ENCODE measurements at regions not wholly inside any gene's neighbourhood (a gene's known extent, or its start where the extent isn't known, plus 50 kb on each side); places are given as distances from the start of the nearest gene placed in this dataset.

- Mint-ChIP-seq H3K9me3 (ENCODE audit: unreplicated experiment) (peaks cover 3% of the 10 kb centered on the region), H3K4me3 (ENCODE audit: unreplicated experiment) (no peak overlapping the region), H3K27me3 (ENCODE audit: unreplicated experiment) (no peaks in the 10 kb centered on the region), H3K36me3 (ENCODE audit: unreplicated experiment) (no peaks in the 10 kb centered on the region), H3K4me1 (ENCODE audit: low read depth, unreplicated experiment) (no peaks in the 10 kb centered on the region), H3K27ac (ENCODE audit: unreplicated experiment) (no peak overlapping the region)
- no peak for DNase-seq
- no peak for TF ChIP-seq CTCF (IDR thresholded peaks at IDR 0.05; ENCODE audit: partially characterized antibody, unreplicated experiment)
Observed at GRCh38 chr2:224102991-224103390, 63.9 kb upstream of the SERPINE2 start.

GRCh38 chr2:224101820-224102630 is 62.9 kb upstream of the SERPINE2 start:
- H3K4me1 Mint-ChIP-seq (ENCODE audit: low read depth, unreplicated experiment) = no peaks in the 10 kb centered on the region
- peaks cover 3% of the 10 kb centered on the region for H3K9me3 Mint-ChIP-seq (ENCODE audit: unreplicated experiment)
- no peaks in the 10 kb centered on the region for H3K36me3 Mint-ChIP-seq (ENCODE audit: unreplicated experiment)
- no peak for DNase-seq
- H3K4me3 Mint-ChIP-seq (ENCODE audit: unreplicated experiment) = no peak overlapping the region
- no peaks in the 10 kb centered on the region for H3K27me3 Mint-ChIP-seq (ENCODE audit: unreplicated experiment)
- no peak overlapping the region for H3K27ac Mint-ChIP-seq (ENCODE audit: unreplicated experiment)
- no peak for TF ChIP-seq CTCF (IDR thresholded peaks at IDR 0.05; ENCODE audit: partially characterized antibody, unreplicated experiment)

- Mint-ChIP-seq H3K9me3 (ENCODE audit: unreplicated experiment) (peaks cover 3% of the 10 kb centered on the region), H3K27ac (ENCODE audit: unreplicated experiment) (no peak overlapping the region), H3K4me1 (ENCODE audit: low read depth, unreplicated experiment) (no peaks in the 10 kb centered on the region), H3K4me3 (ENCODE audit: unreplicated experiment) (no peak overlapping the region), H3K27me3 (ENCODE audit: unreplicated experiment) (no peaks in the 10 kb centered on the region), H3K36me3 (ENCODE audit: unreplicated experiment) (peaks cover 6% of the 10 kb centered on the region)
- DNase-seq = no peak
- no peak for TF ChIP-seq CTCF (IDR thresholded peaks at IDR 0.05; ENCODE audit: partially characterized antibody, unreplicated experiment)
Observed at GRCh38 chr2:224099861-224100643, 61.0 kb upstream of the SERPINE2 start.

GRCh38 chr2:224098481-224099230 is 59.6 kb upstream of the SERPINE2 start:
- H3K27me3 Mint-ChIP-seq (ENCODE audit: unreplicated experiment) = no peaks in the 10 kb centered on the region
- H3K4me1 Mint-ChIP-seq (ENCODE audit: low read depth, unreplicated experiment) = no peaks in the 10 kb centered on the region
- no peak overlapping the region for H3K27ac Mint-ChIP-seq (ENCODE audit: unreplicated experiment)
- no peak for TF ChIP-seq CTCF (IDR thresholded peaks at IDR 0.05; ENCODE audit: partially characterized antibody, unreplicated experiment)
- no peak for DNase-seq
- H3K4me3 Mint-ChIP-seq (ENCODE audit: unreplicated experiment) = no peak overlapping the region
- H3K36me3 Mint-ChIP-seq (ENCODE audit: unreplicated experiment) = peaks cover 6% of the 10 kb centered on the region
- H3K9me3 Mint-ChIP-seq (ENCODE audit: unreplicated experiment) = peaks cover 3% of the 10 kb centered on the region

All from glutamatergic neuron (in vitro differentiated cells).